ENCODE measurements at regions not wholly inside any gene's neighbourhood (a gene's known extent, or its start where the extent isn't known, plus 50 kb on each side); places are given as distances from the start of the nearest gene placed in this dataset.

- FAIRE-seq = no peak
Observed at GRCh38 chr3:65109966-65110500, 422.2 kb upstream of the ADAMTS9 start.

GRCh38 chr3:65107174-65107573 lies 419.4 kb upstream of the ADAMTS9 start:
- FAIRE-seq = no peak

- FAIRE-seq = no peak
Observed at GRCh38 chr3:65101450-65101849, 413.6 kb upstream of the ADAMTS9 start.

GRCh38 chr3:65098400-65098799 lies 410.6 kb upstream of the ADAMTS9 start:
- no peak for FAIRE-seq

GRCh38 chr3:65096110-65096745 lies 408.4 kb upstream of the ADAMTS9 start:
- FAIRE-seq = no peak

- FAIRE-seq = no peak
Observed at GRCh38 chr3:65094723-65095122, 406.9 kb upstream of the ADAMTS9 start.

- FAIRE-seq = no peak
Observed at GRCh38 chr3:65093641-65094040, 405.8 kb upstream of the ADAMTS9 start.

GRCh38 chr3:65091565-65091964 lies 403.8 kb upstream of the ADAMTS9 start:
- FAIRE-seq = no peak

GRCh38 chr3:65083240-65083639 lies 395.4 kb upstream of the ADAMTS9 start:
- FAIRE-seq = no peak

GRCh38 chr3:65081536-65081935 lies 393.7 kb upstream of the ADAMTS9 start:
- no peak for FAIRE-seq

- FAIRE-seq = no peak
Observed at GRCh38 chr3:65080432-65080831, 392.6 kb upstream of the ADAMTS9 start.

GRCh38 chr3:65079560-65079959 lies 391.8 kb upstream of the ADAMTS9 start:
- FAIRE-seq = no peak

- FAIRE-seq = no peak
Observed at GRCh38 chr3:65078748-65079147, 390.9 kb upstream of the ADAMTS9 start.

GRCh38 chr3:65077124-65077523 lies 389.3 kb upstream of the ADAMTS9 start:
- no peak for FAIRE-seq

GRCh38 chr3:65070968-65071367 lies 383.2 kb upstream of the ADAMTS9 start:
- FAIRE-seq = no peak

- no peak for FAIRE-seq
Observed at GRCh38 chr3:65060904-65061303, 373.1 kb upstream of the ADAMTS9 start.

GRCh38 chr3:65052101-65052500 lies 364.3 kb upstream of the ADAMTS9 start:
- no peak for FAIRE-seq

GRCh38 chr3:65048151-65048550 lies 360.4 kb upstream of the ADAMTS9 start:
- FAIRE-seq = no peak

- no peak for FAIRE-seq
Observed at GRCh38 chr3:65045138-65045537, 357.3 kb upstream of the ADAMTS9 start.

GRCh38 chr3:65044401-65044800 lies 356.6 kb upstream of the ADAMTS9 start:
- FAIRE-seq = no peak

- no peak for FAIRE-seq
Observed at GRCh38 chr3:65042675-65043074, 354.9 kb upstream of the ADAMTS9 start.

GRCh38 chr3:65039754-65040210 lies 352.0 kb upstream of the ADAMTS9 start:
- no peak for FAIRE-seq

GRCh38 chr3:65037861-65038260 lies 350.1 kb upstream of the ADAMTS9 start:
- FAIRE-seq = no peak

- no peak for FAIRE-seq
Observed at GRCh38 chr3:65035246-65035645, 347.4 kb upstream of the ADAMTS9 start.

- FAIRE-seq = no peak
Observed at GRCh38 chr3:65033576-65033975, 345.8 kb upstream of the ADAMTS9 start.
